ENCODE measurements at regions not wholly inside any gene's neighbourhood (a gene's known extent, or its start where the extent isn't known, plus 50 kb on each side); places are given as distances from the start of the nearest gene placed in this dataset.

DNA sequence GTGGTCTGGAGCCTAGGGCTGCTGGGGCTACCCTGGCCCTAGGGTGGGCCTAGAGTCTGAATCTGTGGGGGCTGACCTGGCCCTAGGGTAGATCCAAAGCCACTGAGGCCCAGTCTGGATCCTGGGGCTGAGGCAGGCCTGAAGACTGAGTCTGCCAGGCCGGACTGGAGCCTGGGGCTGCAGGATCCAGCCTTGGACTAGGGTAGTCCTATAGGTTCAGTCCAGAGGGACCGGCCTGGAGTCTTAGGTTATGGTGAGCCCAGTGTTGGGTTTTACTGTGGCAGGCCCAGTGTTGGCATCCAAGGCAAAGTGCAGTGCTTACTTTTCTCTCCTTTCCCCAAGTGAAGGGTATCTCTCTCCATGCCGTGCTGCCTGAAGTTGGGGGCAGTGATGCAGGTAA, 227.9 kb upstream of the TAS2R1 start:
- no CpG with 5 or more reads among the region's 3 CpGs for WGBS, 2 experiments (ENCODE audit: extremely low coverage in 2 of 2, insufficient read length in 1 of 2)
- in situ Hi-C loops (cut with MboI; ENCODE audit: low sequenced_read_pairs) = no loop called here
- TF ChIP-seq POLR2A (IDR thresholded peaks at IDR 0.05; ENCODE audit: low read depth, low read length) = no peak
- no peak for TF ChIP-seq SMC3 (IDR thresholded peaks at IDR 0.05; ENCODE audit: low read depth, low read length)
- TF ChIP-seq MAZ (IDR thresholded peaks at IDR 0.05; ENCODE audit: borderline replicate concordance, low read depth, low read length) = no peak
- TF ChIP-seq RAD21 (IDR thresholded peaks at IDR 0.05; ENCODE audit: low read length) = no peak
- no peak for TF ChIP-seq CEBPB (IDR thresholded peaks at IDR 0.05; ENCODE audit: low read depth, low read length)
- TF ChIP-seq, protein P1, sequence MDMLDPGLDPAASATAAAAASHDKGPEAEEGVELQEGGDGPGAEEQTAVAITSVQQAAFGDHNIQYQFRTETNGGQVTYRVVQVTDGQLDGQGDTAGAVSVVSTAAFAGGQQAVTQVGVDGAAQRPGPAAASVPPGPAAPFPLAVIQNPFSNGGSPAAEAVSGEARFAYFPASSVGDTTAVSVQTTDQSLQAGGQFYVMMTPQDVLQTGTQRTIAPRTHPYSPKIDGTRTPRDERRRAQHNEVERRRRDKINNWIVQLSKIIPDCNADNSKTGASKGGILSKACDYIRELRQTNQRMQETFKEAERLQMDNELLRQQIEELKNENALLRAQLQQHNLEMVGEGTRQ (IDR thresholded peaks at IDR 0.05; ENCODE audit: low read depth, low read length) = no peak
- TF ChIP-seq, protein P2, sequence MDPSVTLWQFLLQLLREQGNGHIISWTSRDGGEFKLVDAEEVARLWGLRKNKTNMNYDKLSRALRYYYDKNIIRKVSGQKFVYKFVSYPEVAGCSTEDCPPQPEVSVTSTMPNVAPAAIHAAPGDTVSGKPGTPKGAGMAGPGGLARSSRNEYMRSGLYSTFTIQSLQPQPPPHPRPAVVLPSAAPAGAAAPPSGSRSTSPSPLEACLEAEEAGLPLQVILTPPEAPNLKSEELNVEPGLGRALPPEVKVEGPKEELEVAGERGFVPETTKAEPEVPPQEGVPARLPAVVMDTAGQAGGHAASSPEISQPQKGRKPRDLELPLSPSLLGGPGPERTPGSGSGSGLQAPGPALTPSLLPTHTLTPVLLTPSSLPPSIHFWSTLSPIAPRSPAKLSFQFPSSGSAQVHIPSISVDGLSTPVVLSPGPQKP (IDR thresholded peaks at IDR 0.05; ENCODE audit: borderline replicate concordance, low read depth, low read length) = no peak

More for the DNA sequence above, 227.9 kb upstream of the TAS2R1 start:
- Histone ChIP-seq H3K4me1 (ENCODE audit: control insufficient read depth, insufficient read depth, low read length) (no peaks in the 10 kb centered on the region), H4K91ac (ENCODE audit: insufficient read depth, low read depth, low read length) (no peak overlapping the region), H4K8ac (ENCODE audit: low read depth in 2 of 2, low read length in 2 of 2) (no peak overlapping the region), H2AK5ac (ENCODE audit: low read depth, low read length) (no peak overlapping the region), H3K79me1 (ENCODE audit: low read depth in 1 of 2, low read length in 2 of 2) (no peaks in the 10 kb centered on the region), H3K27me3 (ENCODE audit: control insufficient read depth, insufficient read depth, low read length) (peaks cover 12% of the 10 kb centered on the region), H3K9me3 (ENCODE audit: control insufficient read depth, insufficient read depth, low read length) (no peaks in the 10 kb centered on the region), H3K9me1 (ENCODE audit: insufficient read depth, low read length) (no peaks in the 10 kb centered on the region), H3K4me2 (ENCODE audit: low read depth, low read length) (no peak overlapping the region), H2AK9ac (replicated peaks; ENCODE audit: low read depth, low read length, poor library complexity) (no peak overlapping the region), H3K18ac (ENCODE audit: low read depth, low read length) (no peak overlapping the region), H2BK5ac (ENCODE audit: low read depth, low read length, poor library complexity, severe bottlenecking) (no peak overlapping the region), H3K9ac (ENCODE audit: low read depth, low read length) (no peak overlapping the region), H3K36me3 (ENCODE audit: control insufficient read depth, insufficient read depth, low read length) (no peaks in the 10 kb centered on the region), H4K5ac (ENCODE audit: low read depth, low read length) (no peak overlapping the region), H3K4me3 (ENCODE audit: insufficient read depth, low read depth, low read length) (no peak overlapping the region), H2BK120ac (ENCODE audit: low read depth, low read length) (no peak overlapping the region), H4K20me1 (ENCODE audit: insufficient read depth, low read length) (no peaks in the 10 kb centered on the region), H3K4ac (ENCODE audit: low read depth, low read length) (no peak overlapping the region), H2BK15ac (ENCODE audit: low read depth, low read length) (no peak overlapping the region), H2BK20ac (ENCODE audit: low read depth, low read length) (no peak overlapping the region), H2AFZ (replicated peaks; ENCODE audit: low read length, poor library complexity) (no peak overlapping the region), H3K23ac (ENCODE audit: low read depth, low read length) (no peak overlapping the region), H3K56ac (ENCODE audit: extremely low read depth, insufficient read depth, low read length) (no peak overlapping the region), H3K14ac (replicated peaks; ENCODE audit: low read depth, low read length) (no peak overlapping the region), H3K27ac (ENCODE audit: insufficient read depth, low read length) (no peak overlapping the region)
- intact Hi-C loops (cut with micrococcal nuclease) = no loop called here
- POLR2A ChIA-PET (ENCODE audit: unreplicated experiment) = no interaction called here
- dilution Hi-C loops (cut with HindIII; ENCODE audit: low sequenced_read_pairs, unreplicated experiment) = no loop called here
- CTCF ChIA-PET = no interaction called here
- DNase-seq (no peak), ATAC-seq (ENCODE audit: low read depth) (no peak)
- BruUV-seq (replicated peaks) = no TSS peak

Measured in IMR-90 (cell line).